DOHH2 (cell line): ENCODE measurements at regions not wholly inside any gene's neighbourhood (a gene's known extent, or its start where the extent isn't known, plus 50 kb on each side); places are given as distances from the start of the nearest gene placed in this dataset.

Experiments used
- CTCF ChIP-seq: fragments of 200-600 bp; sonication (generic); IDR thresholded peaks from one replicate; pipeline ENCODE4 v1.5.1; 2014; ENCODE audit warnings: antibody characterized with exemption, mild to moderate bottlenecking, low read depth, low read length; ENCODE audit not compliant: poor library complexity, severe bottlenecking
- EZH2phosphoT487 ChIP-seq: fragments of 200-600 bp; sonication (generic); IDR thresholded peaks from 2 replicates; pipeline ENCODE4 v1.6.1; 2017; ENCODE audit warnings: borderline replicate concordance, mild to moderate bottlenecking, antibody characterized with exemption, low read length, moderate library complexity, mixed read lengths

GRCh38 chr10:111830359-111830758, 353.2 kb downstream of the GPAM start:
- TF ChIP-seq CTCF (no peak), EZH2phosphoT487 (no peak)
